ENCODE measurements at regions not wholly inside any gene's neighbourhood (a gene's known extent, or its start where the extent isn't known, plus 50 kb on each side); places are given as distances from the start of the nearest gene placed in this dataset.

DNA sequence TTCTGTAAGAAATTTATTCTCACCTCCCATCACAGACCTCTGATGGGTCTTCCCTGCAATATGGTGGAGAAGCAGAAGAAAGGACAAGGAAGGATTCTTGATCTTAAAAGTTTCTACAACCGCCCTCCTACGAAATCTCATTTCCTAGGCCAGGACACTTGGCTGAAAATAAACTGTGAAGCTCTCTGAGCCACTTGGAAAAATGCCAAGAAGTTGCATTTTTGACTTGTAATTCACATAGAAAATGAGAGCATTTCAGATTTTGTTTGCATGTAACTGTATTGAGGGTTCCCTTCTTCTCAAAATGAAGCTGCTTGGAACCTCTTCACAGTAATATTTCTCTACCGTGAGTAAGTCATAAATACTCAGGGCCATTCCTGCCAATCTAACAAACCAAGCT lies 458.3 kb upstream of the SLC14A2 start (continued):
- TF ChIP-seq, protein P1, sequence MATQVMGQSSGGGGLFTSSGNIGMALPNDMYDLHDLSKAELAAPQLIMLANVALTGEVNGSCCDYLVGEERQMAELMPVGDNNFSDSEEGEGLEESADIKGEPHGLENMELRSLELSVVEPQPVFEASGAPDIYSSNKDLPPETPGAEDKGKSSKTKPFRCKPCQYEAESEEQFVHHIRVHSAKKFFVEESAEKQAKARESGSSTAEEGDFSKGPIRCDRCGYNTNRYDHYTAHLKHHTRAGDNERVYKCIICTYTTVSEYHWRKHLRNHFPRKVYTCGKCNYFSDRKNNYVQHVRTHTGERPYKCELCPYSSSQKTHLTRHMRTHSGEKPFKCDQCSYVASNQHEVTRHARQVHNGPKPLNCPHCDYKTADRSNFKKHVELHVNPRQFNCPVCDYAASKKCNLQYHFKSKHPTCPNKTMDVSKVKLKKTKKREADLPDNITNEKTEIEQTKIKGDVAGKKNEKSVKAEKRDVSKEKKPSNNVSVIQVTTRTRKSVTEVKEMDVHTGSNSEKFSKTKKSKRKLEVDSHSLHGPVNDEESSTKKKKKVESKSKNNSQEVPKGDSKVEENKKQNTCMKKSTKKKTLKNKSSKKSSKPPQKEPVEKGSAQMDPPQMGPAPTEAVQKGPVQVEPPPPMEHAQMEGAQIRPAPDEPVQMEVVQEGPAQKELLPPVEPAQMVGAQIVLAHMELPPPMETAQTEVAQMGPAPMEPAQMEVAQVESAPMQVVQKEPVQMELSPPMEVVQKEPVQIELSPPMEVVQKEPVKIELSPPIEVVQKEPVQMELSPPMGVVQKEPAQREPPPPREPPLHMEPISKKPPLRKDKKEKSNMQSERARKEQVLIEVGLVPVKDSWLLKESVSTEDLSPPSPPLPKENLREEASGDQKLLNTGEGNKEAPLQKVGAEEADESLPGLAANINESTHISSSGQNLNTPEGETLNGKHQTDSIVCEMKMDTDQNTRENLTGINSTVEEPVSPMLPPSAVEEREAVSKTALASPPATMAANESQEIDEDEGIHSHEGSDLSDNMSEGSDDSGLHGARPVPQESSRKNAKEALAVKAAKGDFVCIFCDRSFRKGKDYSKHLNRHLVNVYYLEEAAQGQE (IDR thresholded peaks at IDR 0.05; ENCODE audit: unreplicated experiment): no peak
- no peak for TF ChIP-seq EZH2phosphoT487 (IDR thresholded peaks at IDR 0.05; ENCODE audit: unreplicated experiment)
- TF ChIP-seq, protein P2, sequence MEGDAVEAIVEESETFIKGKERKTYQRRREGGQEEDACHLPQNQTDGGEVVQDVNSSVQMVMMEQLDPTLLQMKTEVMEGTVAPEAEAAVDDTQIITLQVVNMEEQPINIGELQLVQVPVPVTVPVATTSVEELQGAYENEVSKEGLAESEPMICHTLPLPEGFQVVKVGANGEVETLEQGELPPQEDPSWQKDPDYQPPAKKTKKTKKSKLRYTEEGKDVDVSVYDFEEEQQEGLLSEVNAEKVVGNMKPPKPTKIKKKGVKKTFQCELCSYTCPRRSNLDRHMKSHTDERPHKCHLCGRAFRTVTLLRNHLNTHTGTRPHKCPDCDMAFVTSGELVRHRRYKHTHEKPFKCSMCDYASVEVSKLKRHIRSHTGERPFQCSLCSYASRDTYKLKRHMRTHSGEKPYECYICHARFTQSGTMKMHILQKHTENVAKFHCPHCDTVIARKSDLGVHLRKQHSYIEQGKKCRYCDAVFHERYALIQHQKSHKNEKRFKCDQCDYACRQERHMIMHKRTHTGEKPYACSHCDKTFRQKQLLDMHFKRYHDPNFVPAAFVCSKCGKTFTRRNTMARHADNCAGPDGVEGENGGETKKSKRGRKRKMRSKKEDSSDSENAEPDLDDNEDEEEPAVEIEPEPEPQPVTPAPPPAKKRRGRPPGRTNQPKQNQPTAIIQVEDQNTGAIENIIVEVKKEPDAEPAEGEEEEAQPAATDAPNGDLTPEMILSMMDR (conservative IDR thresholded peaks at IDR 0.05; ENCODE audit: low read depth in 2 of 2): no peak
- TF ChIP-seq, protein P3, sequence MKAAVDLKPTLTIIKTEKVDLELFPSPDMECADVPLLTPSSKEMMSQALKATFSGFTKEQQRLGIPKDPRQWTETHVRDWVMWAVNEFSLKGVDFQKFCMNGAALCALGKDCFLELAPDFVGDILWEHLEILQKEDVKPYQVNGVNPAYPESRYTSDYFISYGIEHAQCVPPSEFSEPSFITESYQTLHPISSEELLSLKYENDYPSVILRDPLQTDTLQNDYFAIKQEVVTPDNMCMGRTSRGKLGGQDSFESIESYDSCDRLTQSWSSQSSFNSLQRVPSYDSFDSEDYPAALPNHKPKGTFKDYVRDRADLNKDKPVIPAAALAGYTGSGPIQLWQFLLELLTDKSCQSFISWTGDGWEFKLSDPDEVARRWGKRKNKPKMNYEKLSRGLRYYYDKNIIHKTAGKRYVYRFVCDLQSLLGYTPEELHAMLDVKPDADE (IDR thresholded peaks at IDR 0.05): no peak
- TF ChIP-seq STAT1 (IDR thresholded peaks at IDR 0.05; ENCODE audit: unreplicated experiment): no peak
- no peak for TF ChIP-seq NANOG (IDR thresholded peaks at IDR 0.05; ENCODE audit: borderline replicate concordance)
- TF ChIP-seq ZNF331 (CRISPR knock-in tag; IDR thresholded peaks at IDR 0.05; ENCODE audit: low read depth): no peak
- no peak for TF ChIP-seq EZH2 (IDR thresholded peaks at IDR 0.05; ENCODE audit: low read depth, unreplicated experiment)
- no peak for TF ChIP-seq ZNF114 (CRISPR knock-in tag; IDR thresholded peaks at IDR 0.05)
- no peak for TF ChIP-seq JUNB (IDR thresholded peaks at IDR 0.05; ENCODE audit: unreplicated experiment)

DNA sequence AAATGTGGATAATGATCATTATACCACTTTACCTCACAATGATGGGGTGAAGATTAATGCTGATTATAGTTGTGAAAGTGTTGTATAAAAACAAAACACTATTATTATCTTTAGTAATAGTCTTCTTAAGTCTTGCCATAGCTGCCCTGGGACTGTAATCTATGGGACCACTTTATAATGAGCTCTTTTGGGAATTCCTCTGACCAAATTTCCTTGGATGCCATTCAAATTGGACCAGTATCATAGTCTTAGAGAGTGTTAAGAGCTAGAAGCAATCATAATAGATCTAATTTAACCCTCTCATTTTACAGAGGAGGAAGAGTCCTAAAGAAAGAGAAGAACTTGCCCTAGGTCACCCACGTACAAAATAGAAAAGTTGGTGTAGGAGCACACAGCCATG lies 457.7 kb upstream of the SLC14A2 start:
- Mint-ChIP-seq H3K9me3 (no peaks in the 10 kb centered on the region), H3K27ac (no peak overlapping the region), H3K4me1 (no peaks in the 10 kb centered on the region), H3K36me3 (ENCODE audit: low read depth) (no peaks in the 10 kb centered on the region), H3K27me3 (ENCODE audit: insufficient read depth, low read depth, poor library complexity) (peaks cover 4% of the 10 kb centered on the region), H3K4me3 (no peak overlapping the region)
- Histone ChIP-seq H4K20me1 (replicated peaks; ENCODE audit: insufficient read depth) (no peaks in the 10 kb centered on the region), H3K27me3 (ENCODE audit: insufficient read depth) (no peaks in the 10 kb centered on the region), H3F3A (replicated peaks; ENCODE audit: low read depth) (no peaks in the 10 kb centered on the region), H3K4me1 (ENCODE audit: insufficient read depth) (no peaks in the 10 kb centered on the region), H2AFZ (no peak overlapping the region), H3K4me3 (no peak overlapping the region), H3K36me3 (ENCODE audit: insufficient read depth) (no peaks in the 10 kb centered on the region), H3K79me2 (replicated peaks; ENCODE audit: insufficient read depth) (no peaks in the 10 kb centered on the region), H3K9me2 (ENCODE audit: insufficient read depth) (peaks cover 20% of the 10 kb centered on the region; the same call in 1 of the 2 replicates), H3K27ac (ENCODE audit: low read depth) (no peak overlapping the region), H3K4me2 (no peak overlapping the region)
- DNase-seq (ENCODE audit: low spot score): no peak
- TF ChIP-seq, protein P3 (IDR thresholded peaks at IDR 0.05): no peak
- no peak for ATAC-seq
